Endodermal cell (in vitro differentiated cells): ENCODE measurements at regions not wholly inside any gene's neighbourhood (a gene's known extent, or its start where the extent isn't known, plus 50 kb on each side); places are given as distances from the start of the nearest gene placed in this dataset.

Experiments
- DNase-seq: peaks from one replicate; pipeline ENCODE4 v3.0.0-alpha.2; 2017
- H3K27ac ChIP-seq: 2 replicates; pipeline ENCODE4 v1.5.1; 2013; ENCODE audit warnings: mild to moderate bottlenecking, low read depth, low read length, moderate library complexity
- H3K27me3 ChIP-seq: 2 replicates; pipeline ENCODE4 v1.6.1; 2013; ENCODE audit warnings: mild to moderate bottlenecking, low read length, moderate library complexity; ENCODE audit not compliant: insufficient read depth, control insufficient read depth, poor library complexity, severe bottlenecking
- H3K36me3 ChIP-seq: 2 replicates; pipeline ENCODE4 v1.7.0; 2013; ENCODE audit warnings: mild to moderate bottlenecking, low read length, moderate library complexity; ENCODE audit not compliant: control insufficient read depth, insufficient read depth
- H3K4me1 ChIP-seq: one replicate; pipeline ENCODE4 v1.7.0; 2013; ENCODE audit warnings: low read length; ENCODE audit not compliant: control insufficient read depth, insufficient read depth
- H3K4me3 ChIP-seq: 2 replicates; pipeline ENCODE4 v1.5.1; 2013; ENCODE audit warnings: mild to moderate bottlenecking, low read length, moderate library complexity
- H3K9ac ChIP-seq: 2 replicates; pipeline ENCODE4 v1.6.1; 2013; ENCODE audit warnings: mild to moderate bottlenecking, low read length, moderate library complexity; ENCODE audit not compliant: poor library complexity, severe bottlenecking; ENCODE audit errors: extremely low read depth
- H3K9me3 ChIP-seq: 2 replicates; pipeline ENCODE4 v1.6.1; 2013; ENCODE audit warnings: mild to moderate bottlenecking, low read length, moderate library complexity; ENCODE audit not compliant: control insufficient read depth
- H3K27ac Mint-ChIP-seq: 2 replicates; pipeline ENCODE4 v1.8.0; 2020; ENCODE audit warnings: mixed read lengths
- H3K27me3 Mint-ChIP-seq: 2 replicates; pipeline ENCODE4 v1.8.0; 2021; ENCODE audit warnings: mild to moderate bottlenecking, mixed read lengths; ENCODE audit not compliant: insufficient read depth
- H3K36me3 Mint-ChIP-seq: 2 replicates; pipeline ENCODE4 v1.8.0; 2020; ENCODE audit warnings: low read depth, mixed read lengths
- H3K4me1 Mint-ChIP-seq: 2 replicates; pipeline ENCODE4 v1.8.0; 2020; ENCODE audit warnings: mixed read lengths
- H3K4me3 Mint-ChIP-seq: 2 replicates; pipeline ENCODE4 v1.8.0; 2020; ENCODE audit warnings: mild to moderate bottlenecking, moderate library complexity, mixed read lengths
- H3K9me3 Mint-ChIP-seq: 2 replicates; pipeline ENCODE4 v1.8.0; 2020; ENCODE audit warnings: mild to moderate bottlenecking, mixed read lengths
- CTCF ChIP-seq: fragments of 200-600 bp; sonication (generic); conservative IDR thresholded peaks from 2 replicates; pipeline ENCODE4 v1.5.0; 2021; ENCODE audit warnings: antibody characterized with exemption, mild to moderate bottlenecking
- WGBS, 2 experiments: methylation state at CpG; one replicate each; pipeline versions ENCODE4 v1.1.5 to v1.1.7; 2013; ENCODE audit warnings: missing lambda C conversion rate in 2 of 2, mixed read lengths in 1 of 2; ENCODE audit not compliant: insufficient coverage in 1 of 2, insufficient read length in 1 of 2; 5-methylcytosine and 5-hydroxymethylcytosine counted together

- no peaks in the 10 kb centered on the region for H3K9me3 ChIP-seq
- H3K27ac ChIP-seq: no peak overlapping the region
- WGBS, 2 experiments: 94 to 96% methylated on average over 3 to 5 of the region's 5 CpGs
- TF ChIP-seq CTCF: no peak
- H3K27ac Mint-ChIP-seq: no peak overlapping the region
- H3K4me3 ChIP-seq: no peak overlapping the region
- H3K36me3 ChIP-seq: no peaks in the 10 kb centered on the region
- H3K4me3 Mint-ChIP-seq: no peak overlapping the region
- no peaks in the 10 kb centered on the region for H3K4me1 Mint-ChIP-seq
- no peaks in the 10 kb centered on the region for H3K4me1 ChIP-seq
- no peak overlapping the region for H3K9ac ChIP-seq
- no peaks in the 10 kb centered on the region for H3K36me3 Mint-ChIP-seq
- H3K27me3 Mint-ChIP-seq: no peaks in the 10 kb centered on the region
- no peak for DNase-seq
- no peaks in the 10 kb centered on the region for H3K9me3 Mint-ChIP-seq
- no peaks in the 10 kb centered on the region for H3K27me3 ChIP-seq
Observed at GRCh38 chr6:146865756-146866379, 267.1 kb downstream of the ADGB start.

GRCh38 chr6:146866731-146867414 lies 268.1 kb downstream of the ADGB start:
- Histone ChIP-seq H3K9ac (no peak overlapping the region), H3K27ac (no peak overlapping the region), H3K27me3 (no peaks in the 10 kb centered on the region), H3K36me3 (no peaks in the 10 kb centered on the region), H3K4me3 (no peak overlapping the region), H3K9me3 (no peaks in the 10 kb centered on the region), H3K4me1 (no peaks in the 10 kb centered on the region)
- DNase-seq: no peak
- no peak for TF ChIP-seq CTCF
- Mint-ChIP-seq H3K4me1 (no peaks in the 10 kb centered on the region), H3K27me3 (no peaks in the 10 kb centered on the region), H3K9me3 (no peaks in the 10 kb centered on the region), H3K36me3 (no peaks in the 10 kb centered on the region), H3K4me3 (no peak overlapping the region), H3K27ac (no peak overlapping the region)
- WGBS, 2 experiments: 91 to 92% methylated on average over 1 to 4 of the region's 4 CpGs

GRCh38 chr6:146868671-146869209 lies 270.0 kb downstream of the ADGB start:
- Mint-ChIP-seq H3K36me3 (no peaks in the 10 kb centered on the region), H3K27ac (no peak overlapping the region), H3K4me1 (no peaks in the 10 kb centered on the region), H3K27me3 (no peaks in the 10 kb centered on the region), H3K4me3 (no peak overlapping the region), H3K9me3 (no peaks in the 10 kb centered on the region)
- no peak for TF ChIP-seq CTCF
- Histone ChIP-seq H3K27me3 (no peaks in the 10 kb centered on the region), H3K36me3 (no peaks in the 10 kb centered on the region), H3K9ac (no peak overlapping the region), H3K4me1 (no peaks in the 10 kb centered on the region), H3K4me3 (no peak overlapping the region), H3K27ac (no peak overlapping the region), H3K9me3 (no peaks in the 10 kb centered on the region)
- DNase-seq: no peak
- 87 to 100% methylated on average over 3 to 4 of the region's 4 CpGs for WGBS, 2 experiments
